ENCODE measurements at regions not wholly inside any gene's neighbourhood (a gene's known extent, or its start where the extent isn't known, plus 50 kb on each side); places are given as distances from the start of the nearest gene placed in this dataset.

DNA sequence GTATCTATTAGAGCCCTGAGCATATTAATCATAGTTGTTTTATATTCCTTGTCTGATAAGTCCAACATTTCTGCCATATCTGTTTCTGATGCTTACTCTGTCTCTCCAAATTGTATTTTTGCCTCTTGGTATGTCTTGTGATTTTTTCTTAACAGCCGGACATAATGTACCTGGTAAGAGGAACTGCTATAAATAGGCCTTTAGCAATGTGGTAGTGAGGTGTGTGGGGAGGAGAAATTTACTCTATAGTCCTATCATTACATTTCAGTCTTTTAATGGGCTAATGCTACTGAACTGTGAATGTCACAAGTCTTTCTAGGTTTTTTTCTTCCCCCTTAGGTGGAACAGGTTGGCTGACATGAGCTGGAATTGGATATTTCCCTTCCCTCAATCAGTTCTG lies 176.1 kb upstream of the FGF10 start:
- Histone ChIP-seq H3K36me3 (ENCODE audit: low read depth, missing control alignments) (no peaks in the 10 kb centered on the region), H3K27ac (no peak overlapping the region), H3K4me1 (no peaks in the 10 kb centered on the region), H3K9me3 (no peaks in the 10 kb centered on the region), H3K4me3 (no peak overlapping the region), H3K27me3 (no peaks in the 10 kb centered on the region)
- WGBS, 2 donors, result 52 to 56% methylated on average over 1 of the region's 1 CpG
- TF ChIP-seq POLR2A (IDR thresholded peaks at IDR 0.05), result no peak
- TF ChIP-seq, protein P1, sequence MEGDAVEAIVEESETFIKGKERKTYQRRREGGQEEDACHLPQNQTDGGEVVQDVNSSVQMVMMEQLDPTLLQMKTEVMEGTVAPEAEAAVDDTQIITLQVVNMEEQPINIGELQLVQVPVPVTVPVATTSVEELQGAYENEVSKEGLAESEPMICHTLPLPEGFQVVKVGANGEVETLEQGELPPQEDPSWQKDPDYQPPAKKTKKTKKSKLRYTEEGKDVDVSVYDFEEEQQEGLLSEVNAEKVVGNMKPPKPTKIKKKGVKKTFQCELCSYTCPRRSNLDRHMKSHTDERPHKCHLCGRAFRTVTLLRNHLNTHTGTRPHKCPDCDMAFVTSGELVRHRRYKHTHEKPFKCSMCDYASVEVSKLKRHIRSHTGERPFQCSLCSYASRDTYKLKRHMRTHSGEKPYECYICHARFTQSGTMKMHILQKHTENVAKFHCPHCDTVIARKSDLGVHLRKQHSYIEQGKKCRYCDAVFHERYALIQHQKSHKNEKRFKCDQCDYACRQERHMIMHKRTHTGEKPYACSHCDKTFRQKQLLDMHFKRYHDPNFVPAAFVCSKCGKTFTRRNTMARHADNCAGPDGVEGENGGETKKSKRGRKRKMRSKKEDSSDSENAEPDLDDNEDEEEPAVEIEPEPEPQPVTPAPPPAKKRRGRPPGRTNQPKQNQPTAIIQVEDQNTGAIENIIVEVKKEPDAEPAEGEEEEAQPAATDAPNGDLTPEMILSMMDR (IDR thresholded peaks at IDR 0.05), result no peak
- intact Hi-C loops (cut with DNase I; ENCODE audit: low total_unique reads), result no loop called here
- DNase-seq, result no peak

- no peak overlapping the region for H3K4me3 ChIP-seq
- intact Hi-C loops (cut with DNase I; ENCODE audit: low total_unique reads), result no loop called here
- WGBS, 2 donors, result 67 to 84% methylated on average over 2 of the region's 2 CpGs
- DNase-seq, result no peak
- H3K36me3 ChIP-seq (ENCODE audit: low read depth, missing control alignments), result no peaks in the 10 kb centered on the region
- TF ChIP-seq POLR2A (IDR thresholded peaks at IDR 0.05), result no peak
- TF ChIP-seq, protein P1 (IDR thresholded peaks at IDR 0.05), result no peak
- no peaks in the 10 kb centered on the region for H3K27me3 ChIP-seq
- H3K4me1 ChIP-seq, result no peaks in the 10 kb centered on the region
- H3K27ac ChIP-seq, result no peak overlapping the region
- no peaks in the 10 kb centered on the region for H3K9me3 ChIP-seq
Measured at GRCh38 chr5:44546286-44546685, 157.1 kb upstream of the FGF10 start.

DNA sequence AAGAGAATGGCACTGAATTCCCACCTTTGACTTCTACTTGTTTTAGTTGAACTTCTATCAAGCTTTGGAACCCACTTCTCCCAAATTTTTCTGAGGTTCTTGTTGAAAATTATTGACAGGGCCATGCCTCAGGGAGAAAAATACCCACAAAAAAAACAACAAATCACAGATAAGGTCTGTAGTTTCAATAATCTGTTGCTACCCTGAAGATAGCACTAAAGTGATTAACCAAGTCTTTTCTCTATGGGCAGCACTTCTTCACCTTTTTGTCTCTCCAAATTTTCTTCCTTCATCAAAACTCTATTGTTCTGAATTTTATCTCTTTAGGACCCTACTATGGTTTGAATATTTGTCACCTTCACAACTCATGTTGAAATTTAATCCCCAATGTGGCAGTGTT lies 154.3 kb upstream of the FGF10 start:
- Histone ChIP-seq H3K27me3 (no peaks in the 10 kb centered on the region), H3K4me1 (no peaks in the 10 kb centered on the region), H3K4me3 (no peak overlapping the region), H3K27ac (no peak overlapping the region), H3K36me3 (ENCODE audit: low read depth, missing control alignments) (no peaks in the 10 kb centered on the region), H3K9me3 (no peaks in the 10 kb centered on the region)
- TF ChIP-seq, protein P1 (IDR thresholded peaks at IDR 0.05), result no peak
- no peak for TF ChIP-seq POLR2A (IDR thresholded peaks at IDR 0.05)
- DNase-seq, result no peak
- intact Hi-C loops (cut with DNase I; ENCODE audit: low total_unique reads), result no loop called here

- Histone ChIP-seq H3K27me3 (no peaks in the 10 kb centered on the region), H3K27ac (no peak overlapping the region), H3K36me3 (ENCODE audit: low read depth, missing control alignments) (no peaks in the 10 kb centered on the region), H3K4me3 (no peak overlapping the region), H3K9me3 (no peaks in the 10 kb centered on the region), H3K4me1 (no peaks in the 10 kb centered on the region)
- intact Hi-C loops (cut with DNase I; ENCODE audit: low total_unique reads), result no loop called here
- 90 to 97% methylated on average over 1 of the region's 1 CpG for WGBS, 2 donors
- TF ChIP-seq POLR2A (IDR thresholded peaks at IDR 0.05), result no peak
- TF ChIP-seq, protein P1 (IDR thresholded peaks at IDR 0.05), result no peak
- no peak for DNase-seq
Measured at GRCh38 chr5:44542470-44542869, 153.2 kb upstream of the FGF10 start.

DNA sequence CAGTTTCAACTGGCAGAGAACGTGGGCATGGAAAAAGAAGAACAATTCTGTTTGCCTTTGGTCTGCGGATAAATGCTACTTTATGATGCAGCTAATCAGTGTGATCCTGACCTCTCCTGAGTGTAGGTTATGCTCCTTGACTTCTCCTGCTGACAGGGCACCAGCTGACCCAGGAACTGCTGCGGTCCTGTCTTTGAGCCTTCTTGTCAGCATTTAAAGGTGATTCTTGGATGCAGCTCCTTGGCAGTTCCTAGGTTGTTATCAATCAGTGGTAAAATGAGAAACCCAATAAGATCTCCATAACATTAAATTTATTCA lies 150.3 kb upstream of the FGF10 start:
- Histone ChIP-seq H3K27me3 (no peaks in the 10 kb centered on the region), H3K4me3 (no peak overlapping the region), H3K27ac (no peak overlapping the region), H3K9me3 (no peaks in the 10 kb centered on the region), H3K36me3 (ENCODE audit: low read depth, missing control alignments) (no peaks in the 10 kb centered on the region), H3K4me1 (no peaks in the 10 kb centered on the region)
- WGBS, 2 donors, result 56 to 58% methylated on average over 3 of the region's 3 CpGs
- TF ChIP-seq, protein P1 (IDR thresholded peaks at IDR 0.05), result no peak
- TF ChIP-seq POLR2A (IDR thresholded peaks at IDR 0.05), result no peak
- no peak for DNase-seq
- intact Hi-C loops (cut with DNase I; ENCODE audit: low total_unique reads), result no loop called here

All from testis (tissue), 2 donors.